DND-41 (cell line): ENCODE measurements at regions not wholly inside any gene's neighbourhood (a gene's known extent, or its start where the extent isn't known, plus 50 kb on each side); places are given as distances from the start of the nearest gene placed in this dataset.

Experiments
- ATAC-seq: fragments of 200-7000 bp; cut with Tn5 transposase; 3 replicates; pipeline ENCODE4 v1.9.1; 2021; ENCODE audit warnings: low read depth; ENCODE audit not compliant: insufficient read depth
- DNase-seq: peaks from one replicate; pipeline ENCODE4 v3.0.0-alpha.2; 2020
- H2AFZ ChIP-seq: 2 replicates; pipeline ENCODE4 v1.6.0; 2012; ENCODE audit warnings: low read depth, low read length
- H3K27ac ChIP-seq: 2 replicates; pipeline ENCODE4 v1.5.1; 2012; ENCODE audit warnings: low read length, inconsistent platforms
- H3K27me3 ChIP-seq: fragments of 200-600 bp; sonication (generic); 2 replicates; pipeline ENCODE4 v1.6.0; 2012; ENCODE audit warnings: low read length, mild to moderate bottlenecking, inconsistent platforms; ENCODE audit not compliant: insufficient read depth, poor library complexity
- H3K36me3 ChIP-seq: 2 replicates; pipeline ENCODE4 v1.5.1; 2012; ENCODE audit warnings: low read length, inconsistent platforms; ENCODE audit not compliant: insufficient read depth
- H3K4me1 ChIP-seq: 2 replicates; pipeline ENCODE4 v1.5.1; 2012; ENCODE audit warnings: mild to moderate bottlenecking, low read length; ENCODE audit not compliant: insufficient read depth
- H3K4me2 ChIP-seq: 2 replicates; pipeline ENCODE4 v1.6.0; 2012; ENCODE audit warnings: mild to moderate bottlenecking, moderate library complexity, low read length, inconsistent platforms; ENCODE audit not compliant: insufficient read depth
- H3K4me3 ChIP-seq, 2 experiments: fragments of 200-600 bp in 1 of 2; shearing (Covaris generic) in 1 of 2; 2 replicates each; pipeline ENCODE4 v1.5.1; 2012 to 2016; ENCODE audit warnings: inconsistent platforms in 2 of 2, low read length in 2 of 2, mild to moderate bottlenecking in 2 of 2, low read depth in 1 of 2, moderate library complexity in 1 of 2
- H3K79me2 ChIP-seq: 2 replicates; pipeline ENCODE4 v1.6.0; 2012; ENCODE audit warnings: low read length, inconsistent platforms; ENCODE audit not compliant: insufficient read depth
- H3K9ac ChIP-seq: 2 replicates; pipeline ENCODE4 v1.6.0; 2012; ENCODE audit warnings: low read depth, mild to moderate bottlenecking, inconsistent platforms, low read length, moderate library complexity
- H3K9me3 ChIP-seq: 2 replicates; pipeline ENCODE4 v1.5.1; 2012; ENCODE audit warnings: low read length, moderate library complexity, mild to moderate bottlenecking, inconsistent platforms; ENCODE audit not compliant: insufficient read depth, severe bottlenecking
- H4K20me1 ChIP-seq: 2 replicates; pipeline ENCODE4 v1.6.0; 2012; ENCODE audit warnings: low read length; ENCODE audit not compliant: insufficient read depth
- CTCF ChIP-seq: IDR thresholded peaks from 2 replicates; pipeline ENCODE4 v1.5.1; 2012; ENCODE audit warnings: borderline replicate concordance, low read length, moderate library complexity, mild to moderate bottlenecking; ENCODE audit not compliant: poor library complexity, severe bottlenecking; ENCODE audit errors: extremely low read depth
- EZH2 ChIP-seq: IDR thresholded peaks from 3 replicates; pipeline ENCODE4 v1.6.1; 2012; ENCODE audit warnings: borderline replicate concordance, low read depth, mild to moderate bottlenecking, moderate library complexity, low read length, inconsistent platforms; ENCODE audit not compliant: severe bottlenecking

DNA sequence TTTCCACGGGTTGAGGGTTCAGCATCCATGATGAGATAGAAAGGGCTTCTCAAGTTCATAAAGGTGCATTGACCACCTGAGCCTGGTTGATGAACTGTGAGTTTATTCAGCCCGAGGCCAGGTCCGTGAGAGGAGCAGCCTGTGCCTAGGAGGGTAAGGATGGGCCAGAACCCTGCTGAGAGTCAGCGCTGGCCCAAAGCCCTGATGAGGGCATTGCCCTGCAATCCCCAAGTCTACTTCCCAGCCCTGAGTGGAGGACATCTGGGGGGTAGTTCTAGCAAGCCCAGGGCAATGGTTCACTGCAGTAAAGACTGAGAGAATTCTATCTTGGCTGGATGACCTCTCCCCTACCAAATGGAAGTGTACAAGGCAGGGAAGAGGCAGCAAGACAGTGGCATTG is 123.3 kb upstream of the NXT1 start:
- no peaks in the 10 kb centered on the region for H3K4me1 ChIP-seq
- peaks cover 18% of the 10 kb centered on the region for H3K9me3 ChIP-seq
- ATAC-seq (no peak), DNase-seq (no peak)
- no peak overlapping the region for H3K27ac ChIP-seq
- no peak overlapping the region for H2AFZ ChIP-seq
- H3K79me2 ChIP-seq, result no peaks in the 10 kb centered on the region
- no peaks in the 10 kb centered on the region for H3K27me3 ChIP-seq
- no peak overlapping the region for H3K9ac ChIP-seq
- TF ChIP-seq EZH2 (no peak), CTCF (no peak)
- H3K4me2 ChIP-seq, result no peak overlapping the region
- H3K4me3 ChIP-seq, result no peak overlapping the region
- no peaks in the 10 kb centered on the region for H3K36me3 ChIP-seq
- H4K20me1 ChIP-seq, result no peaks in the 10 kb centered on the region

GRCh38 chr20:23226612-23227265 is 123.9 kb upstream of the NXT1 start:
- H3K9ac ChIP-seq, result no peak overlapping the region
- H3K4me3 ChIP-seq, result no peak overlapping the region
- H3K27me3 ChIP-seq, result no peaks in the 10 kb centered on the region
- ATAC-seq (no peak), DNase-seq (no peak)
- no peak overlapping the region for H2AFZ ChIP-seq
- H3K36me3 ChIP-seq, result no peaks in the 10 kb centered on the region
- H4K20me1 ChIP-seq, result no peaks in the 10 kb centered on the region
- no peak overlapping the region for H3K4me2 ChIP-seq
- H3K79me2 ChIP-seq, result no peaks in the 10 kb centered on the region
- peaks cover 19% of the 10 kb centered on the region for H3K9me3 ChIP-seq
- no peak overlapping the region for H3K27ac ChIP-seq
- no peak for TF ChIP-seq EZH2
- no peak for TF ChIP-seq CTCF
- no peaks in the 10 kb centered on the region for H3K4me1 ChIP-seq

- DNase-seq (no peak), ATAC-seq (no peak)
- Histone ChIP-seq H3K27ac (no peak overlapping the region), H3K9me3 (peaks cover 20% of the 10 kb centered on the region), H4K20me1 (no peaks in the 10 kb centered on the region), H3K4me3 (no peak overlapping the region), H2AFZ (no peak overlapping the region), H3K27me3 (no peaks in the 10 kb centered on the region), H3K4me2 (no peak overlapping the region), H3K79me2 (no peaks in the 10 kb centered on the region), H3K4me1 (no peaks in the 10 kb centered on the region), H3K9ac (no peak overlapping the region), H3K36me3 (no peaks in the 10 kb centered on the region)
- TF ChIP-seq CTCF, result no peak
- no peak for TF ChIP-seq EZH2
These were observed 125.1 kb upstream of the NXT1 start for GRCh38 chr20:23225407-23226060.

DNA sequence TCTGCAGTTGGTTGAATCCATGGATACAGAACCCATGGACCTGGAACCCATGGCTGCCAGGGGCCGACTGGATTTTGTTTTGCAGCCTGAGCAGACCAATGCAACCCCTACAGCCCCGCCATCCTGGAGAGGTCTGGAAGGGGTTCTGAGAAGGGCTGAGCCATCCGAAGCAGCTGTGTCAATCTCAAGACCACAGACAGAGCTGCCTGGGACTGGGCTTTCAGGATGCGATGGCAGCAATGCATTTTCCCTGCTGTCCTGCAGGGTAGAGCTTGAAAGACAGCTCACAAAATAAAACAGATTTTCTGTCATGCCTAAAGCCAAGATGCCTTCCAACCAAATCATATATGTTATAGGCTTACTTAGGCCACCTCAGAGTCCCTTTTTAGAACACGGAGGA is 125.8 kb upstream of the NXT1 start:
- Histone ChIP-seq H3K4me1 (no peaks in the 10 kb centered on the region), H3K4me2 (no peak overlapping the region), H4K20me1 (no peaks in the 10 kb centered on the region), H3K9me3 (peaks cover 20% of the 10 kb centered on the region), H3K27ac (no peak overlapping the region), H3K79me2 (no peaks in the 10 kb centered on the region), H2AFZ (no peak overlapping the region), H3K27me3 (no peaks in the 10 kb centered on the region), H3K9ac (no peak overlapping the region), H3K4me3 (no peak overlapping the region), H3K36me3 (no peaks in the 10 kb centered on the region)
- DNase-seq (no peak), ATAC-seq (no peak)
- TF ChIP-seq CTCF (no peak), EZH2 (no peak)
